Epithelial cell of proximal tubule (primary cell): ENCODE measurements at regions not wholly inside any gene's neighbourhood (a gene's known extent, or its start where the extent isn't known, plus 50 kb on each side); places are given as distances from the start of the nearest gene placed in this dataset.

Experiments used
- DNase-seq: peaks from one replicate; pipeline ENCODE4 v3.0.0-alpha.2; 2011; ENCODE audit warnings: low read depth
- H3K4me3 ChIP-seq: 2 replicates; pipeline ENCODE4 v1.5.1; 2011; ENCODE audit warnings: low read depth, mild to moderate bottlenecking, low read length
- TF ChIP-seq, protein P1 (sequence below): conservative IDR thresholded peaks from 2 replicates; pipeline ENCODE4 v1.5.1; 2012; ENCODE audit warnings: low read depth, mild to moderate bottlenecking, low read length

- TF ChIP-seq, protein P1, sequence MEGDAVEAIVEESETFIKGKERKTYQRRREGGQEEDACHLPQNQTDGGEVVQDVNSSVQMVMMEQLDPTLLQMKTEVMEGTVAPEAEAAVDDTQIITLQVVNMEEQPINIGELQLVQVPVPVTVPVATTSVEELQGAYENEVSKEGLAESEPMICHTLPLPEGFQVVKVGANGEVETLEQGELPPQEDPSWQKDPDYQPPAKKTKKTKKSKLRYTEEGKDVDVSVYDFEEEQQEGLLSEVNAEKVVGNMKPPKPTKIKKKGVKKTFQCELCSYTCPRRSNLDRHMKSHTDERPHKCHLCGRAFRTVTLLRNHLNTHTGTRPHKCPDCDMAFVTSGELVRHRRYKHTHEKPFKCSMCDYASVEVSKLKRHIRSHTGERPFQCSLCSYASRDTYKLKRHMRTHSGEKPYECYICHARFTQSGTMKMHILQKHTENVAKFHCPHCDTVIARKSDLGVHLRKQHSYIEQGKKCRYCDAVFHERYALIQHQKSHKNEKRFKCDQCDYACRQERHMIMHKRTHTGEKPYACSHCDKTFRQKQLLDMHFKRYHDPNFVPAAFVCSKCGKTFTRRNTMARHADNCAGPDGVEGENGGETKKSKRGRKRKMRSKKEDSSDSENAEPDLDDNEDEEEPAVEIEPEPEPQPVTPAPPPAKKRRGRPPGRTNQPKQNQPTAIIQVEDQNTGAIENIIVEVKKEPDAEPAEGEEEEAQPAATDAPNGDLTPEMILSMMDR = no peak
- H3K4me3 ChIP-seq = no peak overlapping the region
- no peak for DNase-seq
These were observed 67.3 kb upstream of the SIRPG start for GRCh38 chr20:1724901-1725300.

- TF ChIP-seq, protein P1 = no peak
- DNase-seq = no peak
- no peak overlapping the region for H3K4me3 ChIP-seq
These were observed 65.0 kb upstream of the SIRPG start for GRCh38 chr20:1722513-1723050.

DNA sequence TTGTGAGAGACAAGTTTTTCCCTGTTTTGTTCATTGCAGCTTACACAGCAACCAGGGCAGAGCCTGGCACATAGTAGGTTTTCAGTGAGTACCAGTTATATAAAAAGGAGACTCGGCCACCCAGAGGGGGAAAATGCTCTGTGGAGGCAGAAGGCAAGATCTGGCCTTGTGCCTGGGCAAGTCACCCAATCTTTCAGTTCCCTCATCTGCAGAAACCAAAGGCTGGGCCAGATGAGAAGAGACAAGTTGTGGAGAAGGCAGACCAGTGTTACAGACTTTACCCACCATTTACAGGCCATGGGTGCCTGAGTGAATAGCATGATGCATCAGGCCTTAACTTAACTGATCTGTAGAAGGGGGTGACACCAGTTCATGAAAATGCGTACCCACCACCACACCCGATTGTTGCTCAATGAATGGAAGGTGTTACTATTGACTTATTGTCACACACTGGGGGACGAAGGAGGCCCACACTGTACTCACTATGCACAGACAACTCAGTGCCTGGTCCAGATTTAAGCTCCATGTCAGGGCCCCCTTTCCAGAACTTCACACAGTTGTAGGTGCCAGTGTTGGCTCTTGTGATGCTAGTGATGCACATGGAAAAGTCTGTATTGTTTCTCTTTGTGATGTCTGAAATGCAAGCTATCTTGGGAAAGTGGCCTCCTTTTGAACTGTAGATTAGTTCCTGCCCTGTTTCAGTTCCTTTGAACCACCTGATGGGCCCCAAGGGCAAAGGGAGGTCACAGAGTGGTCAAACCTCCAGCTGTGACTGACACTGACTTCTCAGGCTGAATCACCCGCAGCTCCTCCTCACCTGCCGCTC is 64.3 kb upstream of the SIRPG start:
- no peak overlapping the region for H3K4me3 ChIP-seq
- TF ChIP-seq, protein P1 = no peak
- DNase-seq = no peak

DNA sequence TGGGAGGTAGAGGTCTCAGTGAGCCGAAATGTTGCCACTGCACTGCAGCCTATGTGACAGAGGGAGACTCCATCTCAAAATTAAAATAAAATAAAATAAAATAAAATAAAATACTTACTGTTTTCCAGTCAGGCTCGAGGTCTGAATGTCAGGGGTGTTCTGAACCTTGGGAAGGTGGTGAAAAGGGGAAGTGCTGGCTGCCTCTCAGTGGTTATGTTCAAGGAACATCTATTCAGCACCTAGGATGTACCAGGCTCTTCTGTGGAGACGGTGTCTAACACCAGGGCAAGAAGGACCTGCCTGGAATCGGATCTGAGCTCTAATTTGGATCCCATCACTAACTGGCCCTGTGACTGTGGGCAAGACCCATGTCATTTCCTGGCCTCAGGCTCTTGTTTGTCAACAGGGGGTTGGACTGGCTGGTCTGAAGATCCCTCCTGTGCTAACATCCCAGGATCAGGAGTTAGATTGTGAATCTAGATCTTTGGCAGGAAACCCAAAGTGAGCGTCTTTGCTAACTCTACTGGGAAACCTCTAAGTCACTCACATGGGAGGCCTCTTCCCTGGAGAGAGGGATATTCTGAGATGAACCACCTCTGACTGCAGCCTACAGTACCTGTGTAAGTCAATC is 63.4 kb upstream of the SIRPG start:
- TF ChIP-seq, protein P1 = no peak
- H3K4me3 ChIP-seq = no peak overlapping the region
- DNase-seq = no peak

DNA sequence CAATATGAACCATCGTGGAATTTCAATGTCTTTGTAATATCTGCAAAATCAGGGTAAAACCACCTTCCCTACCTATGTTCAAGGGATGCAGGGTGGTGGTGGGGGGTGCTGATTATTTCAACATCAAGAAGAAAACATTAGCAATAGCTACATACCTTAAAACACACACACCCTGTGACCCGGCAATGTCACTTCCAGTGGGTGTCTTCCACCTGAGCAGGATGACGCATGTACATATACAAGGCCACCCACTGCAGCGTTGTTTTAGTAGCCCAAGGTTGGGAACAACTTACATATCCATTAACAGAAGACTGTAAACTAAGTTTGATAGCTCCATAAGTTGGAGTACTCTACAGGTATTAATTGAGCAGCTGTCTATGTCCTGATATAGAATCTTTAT is 62.6 kb upstream of the SIRPG start:
- no peak overlapping the region for H3K4me3 ChIP-seq
- no peak for DNase-seq
- TF ChIP-seq, protein P1 = no peak

- DNase-seq = no peak
- TF ChIP-seq, protein P1 = no peak
- no peak overlapping the region for H3K4me3 ChIP-seq
These were observed 61.2 kb upstream of the SIRPG start for GRCh38 chr20:1718604-1719384.
